ENCODE measurements at regions not wholly inside any gene's neighbourhood (a gene's known extent, or its start where the extent isn't known, plus 50 kb on each side); places are given as distances from the start of the nearest gene placed in this dataset.
A peak's percentile ranks its signal among the peaks of the same experiment; 100 is the strongest.

DNA sequence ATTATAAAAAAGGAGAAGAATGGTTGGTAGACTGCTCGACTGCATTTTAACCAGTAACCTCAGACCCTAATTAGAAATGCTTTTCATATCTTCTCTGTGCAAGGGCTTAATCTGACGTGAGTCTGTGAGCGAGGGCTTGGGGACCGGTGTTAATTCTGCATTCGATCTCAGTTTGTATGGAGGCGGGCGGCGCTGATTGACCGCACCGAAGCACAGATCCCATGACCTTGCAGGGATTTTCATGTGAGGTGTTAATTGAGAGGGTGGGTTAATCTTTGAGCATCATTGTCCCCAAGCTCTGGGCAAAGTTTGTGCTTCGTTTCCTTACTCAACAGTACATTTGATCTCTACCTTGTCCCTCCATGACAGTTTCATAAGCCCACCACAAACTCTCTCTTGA is 250.9 kb downstream of the NR2F2 start:
- Histone ChIP-seq H3K9me3 (no peaks in the 10 kb centered on the region), H3K4me1 (no peaks in the 10 kb centered on the region), H3K4me3 (no peak overlapping the region), H3K27me3 (no peaks in the 10 kb centered on the region), H3K27ac (no peak overlapping the region), H3K36me3 (no peaks in the 10 kb centered on the region)
- TF ChIP-seq, protein P1, sequence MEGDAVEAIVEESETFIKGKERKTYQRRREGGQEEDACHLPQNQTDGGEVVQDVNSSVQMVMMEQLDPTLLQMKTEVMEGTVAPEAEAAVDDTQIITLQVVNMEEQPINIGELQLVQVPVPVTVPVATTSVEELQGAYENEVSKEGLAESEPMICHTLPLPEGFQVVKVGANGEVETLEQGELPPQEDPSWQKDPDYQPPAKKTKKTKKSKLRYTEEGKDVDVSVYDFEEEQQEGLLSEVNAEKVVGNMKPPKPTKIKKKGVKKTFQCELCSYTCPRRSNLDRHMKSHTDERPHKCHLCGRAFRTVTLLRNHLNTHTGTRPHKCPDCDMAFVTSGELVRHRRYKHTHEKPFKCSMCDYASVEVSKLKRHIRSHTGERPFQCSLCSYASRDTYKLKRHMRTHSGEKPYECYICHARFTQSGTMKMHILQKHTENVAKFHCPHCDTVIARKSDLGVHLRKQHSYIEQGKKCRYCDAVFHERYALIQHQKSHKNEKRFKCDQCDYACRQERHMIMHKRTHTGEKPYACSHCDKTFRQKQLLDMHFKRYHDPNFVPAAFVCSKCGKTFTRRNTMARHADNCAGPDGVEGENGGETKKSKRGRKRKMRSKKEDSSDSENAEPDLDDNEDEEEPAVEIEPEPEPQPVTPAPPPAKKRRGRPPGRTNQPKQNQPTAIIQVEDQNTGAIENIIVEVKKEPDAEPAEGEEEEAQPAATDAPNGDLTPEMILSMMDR (IDR thresholded peaks at IDR 0.05 in 4 of 5, conservative IDR thresholded peaks at IDR 0.05 in 1 of 5): no peak
- TF ChIP-seq POLR2A (IDR thresholded peaks at IDR 0.05): no peak
- in situ Hi-C loops (cut with MboI; ENCODE audit: low sequenced_read_pairs in 4 of 4): loop anchor here in 3 of 4 donors (10.0 to 25.0 kb wide), 2 partner anchors 219 to 227 kb away; no protein-coding TSS in a partner anchor
- DNase-seq (no peak), ATAC-seq (no peak)
- intact Hi-C loops (cut with DNase I; ENCODE audit: low total_unique reads): loop anchor here (5.0 kb wide), 1 partner anchor 224 kb away; no protein-coding TSS in a partner anchor

DNA sequence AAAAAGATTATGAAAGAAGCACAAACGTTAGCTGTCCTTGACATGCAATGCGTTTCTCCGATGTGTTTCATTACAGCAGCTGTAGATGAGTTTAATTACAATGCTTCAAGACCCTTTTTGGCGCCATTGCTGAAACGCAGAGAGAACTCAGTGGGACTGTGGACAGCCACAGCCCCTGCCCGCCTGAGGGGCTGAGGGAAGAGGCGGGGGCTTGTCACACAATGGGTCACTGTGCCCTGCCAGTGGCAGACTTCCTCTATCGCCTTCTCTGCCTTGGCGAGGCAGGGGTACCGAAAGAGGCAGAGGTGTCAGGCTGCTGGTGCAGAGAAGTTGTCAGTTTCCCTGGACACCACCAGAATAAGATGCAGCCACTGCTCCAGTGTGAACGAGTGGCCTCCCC is 252.0 kb downstream of the NR2F2 start:
- intact Hi-C loops (cut with DNase I; ENCODE audit: low total_unique reads): loop anchor here (5.0 kb wide), 1 partner anchor 225 kb away; no protein-coding TSS in a partner anchor
- Histone ChIP-seq H3K27me3 (no peaks in the 10 kb centered on the region), H3K9me3 (no peaks in the 10 kb centered on the region), H3K36me3 (no peaks in the 10 kb centered on the region), H3K4me1 (no peaks in the 10 kb centered on the region), H3K27ac (no peak overlapping the region), H3K4me3 (no peak overlapping the region)
- DNase-seq (no peak), ATAC-seq (no peak)
- TF ChIP-seq, protein P1 (IDR thresholded peaks at IDR 0.05 in 4 of 5, conservative IDR thresholded peaks at IDR 0.05 in 1 of 5): no peak
- no peak for TF ChIP-seq POLR2A (IDR thresholded peaks at IDR 0.05)
- in situ Hi-C loops (cut with MboI; ENCODE audit: low sequenced_read_pairs in 4 of 4): loop anchor here in 3 of 4 donors (10.0 to 25.0 kb wide), 2 partner anchors 220 to 228 kb away; no protein-coding TSS in a partner anchor

DNA sequence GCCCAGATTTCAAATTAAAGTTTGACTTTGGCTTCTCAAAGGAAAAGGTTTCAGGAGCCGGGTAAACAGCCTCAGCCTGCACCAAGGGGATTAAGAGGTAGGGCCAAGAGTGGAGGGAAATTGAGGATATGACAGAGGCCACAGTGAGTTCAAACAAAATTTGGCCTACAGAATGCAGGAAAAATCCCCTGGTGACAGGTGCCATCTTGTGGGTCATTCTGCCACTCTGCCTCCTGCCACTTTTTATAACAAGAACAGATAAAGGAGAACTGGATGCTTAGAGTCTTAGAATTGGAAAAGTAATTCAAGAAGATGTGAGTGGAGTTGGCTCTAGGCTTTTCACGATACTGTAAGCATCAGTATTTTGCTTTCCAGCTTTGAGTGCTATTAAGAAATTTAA is 253.2 kb downstream of the NR2F2 start:
- Histone ChIP-seq H3K9me3 (no peaks in the 10 kb centered on the region), H3K4me1 (no peaks in the 10 kb centered on the region), H3K4me3 (no peak overlapping the region), H3K27me3 (no peaks in the 10 kb centered on the region), H3K27ac (no peak overlapping the region), H3K36me3 (no peaks in the 10 kb centered on the region)
- intact Hi-C loops (cut with DNase I; ENCODE audit: low total_unique reads) (loop anchor here (5.0 kb wide), 1 partner anchor 226 kb away; no protein-coding TSS in a partner anchor), in situ Hi-C loops (cut with MboI; ENCODE audit: low sequenced_read_pairs in 4 of 4) (loop anchor here in 3 of 4 donors (10.0 to 25.0 kb wide), 2 partner anchors 221 to 229 kb away; no protein-coding TSS in a partner anchor)
- DNase-seq: no peak
- no peak for ATAC-seq
- TF ChIP-seq, protein P1 (IDR thresholded peaks at IDR 0.05 in 4 of 5, conservative IDR thresholded peaks at IDR 0.05 in 1 of 5): no peak
- no peak for TF ChIP-seq POLR2A (IDR thresholded peaks at IDR 0.05)

DNA sequence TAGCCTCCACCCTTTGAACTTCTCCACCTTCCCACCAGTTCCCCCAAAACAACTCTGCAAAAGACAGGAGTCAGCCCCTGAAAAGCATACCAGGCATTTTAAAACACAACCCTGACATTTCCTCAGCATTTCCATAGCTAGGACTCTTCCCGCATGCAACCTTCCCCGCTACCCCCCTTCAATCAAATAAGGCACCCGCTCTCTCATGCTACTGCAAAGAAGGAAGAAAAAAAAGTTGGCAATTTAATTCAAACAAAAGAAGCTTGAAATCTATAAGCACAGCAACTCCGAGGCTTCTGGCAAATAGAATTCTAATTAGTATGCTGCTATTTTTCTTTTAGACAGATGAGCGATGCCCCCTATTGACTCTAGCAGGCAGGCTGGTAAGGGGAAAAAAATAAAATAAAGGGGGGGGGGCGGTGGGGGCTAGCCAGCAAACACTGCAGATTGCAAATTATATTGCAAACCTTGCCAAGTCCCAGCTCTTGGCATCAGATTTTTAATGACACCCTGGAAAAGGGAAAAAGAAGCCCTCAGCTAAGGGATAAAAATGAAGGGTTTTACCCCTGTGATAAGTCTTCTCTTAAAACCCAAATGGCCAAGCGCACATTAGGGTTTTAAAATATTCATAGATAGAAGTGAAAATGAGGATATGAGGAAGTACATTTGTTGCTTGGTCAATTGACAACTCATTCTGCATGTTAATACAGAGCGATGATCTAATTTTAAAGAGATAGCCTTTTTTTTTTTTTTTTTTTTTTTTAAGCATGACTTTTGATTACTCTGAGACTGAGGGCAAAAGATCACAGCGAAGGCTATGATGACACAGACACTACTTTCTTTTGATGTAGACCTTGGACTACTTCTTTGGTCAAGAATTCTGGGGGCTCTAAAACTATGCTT is 255.2 kb downstream of the NR2F2 start:
- TF ChIP-seq, protein P1 (IDR thresholded peaks at IDR 0.05 in 4 of 5, conservative IDR thresholded peaks at IDR 0.05 in 1 of 5): peak in 2 of 5 experiments; percentile 20 to 31
- no peak for TF ChIP-seq POLR2A (IDR thresholded peaks at IDR 0.05)
- in situ Hi-C loops (cut with MboI; ENCODE audit: low sequenced_read_pairs in 4 of 4) (loop anchor here in 3 of 4 donors (10.0 to 25.0 kb wide), 2 partner anchors 223 to 231 kb away; no protein-coding TSS in a partner anchor), intact Hi-C loops (cut with DNase I; ENCODE audit: low total_unique reads) (no loop called here)
- Histone ChIP-seq H3K27ac (no peak overlapping the region), H3K36me3 (no peaks in the 10 kb centered on the region), H3K9me3 (no peaks in the 10 kb centered on the region), H3K27me3 (no peaks in the 10 kb centered on the region), H3K4me3 (no peak overlapping the region), H3K4me1 (no peaks in the 10 kb centered on the region)
- DNase-seq (no peak), ATAC-seq (no peak)

All from gastrocnemius medialis (tissue), 4 donors.